GM19463 (cell line): ENCODE measurements at regions not wholly inside any gene's neighbourhood (a gene's known extent, or its start where the extent isn't known, plus 50 kb on each side); places are given as distances from the start of the nearest gene placed in this dataset.
"Not testable (repeated sequence)": the region's sequence is repeated elsewhere in the genome, so short reads cannot be mapped to it uniquely, and the experiment has no call there.

Experiments used
- ATAC-seq: cut with Tn5 transposase; IDR thresholded peaks from one replicate; pipeline ENCODE4 v1.9.1; 2021; ENCODE audit warnings: mild to moderate bottlenecking, moderate library complexity; ENCODE audit not compliant: unreplicated experiment

DNA sequence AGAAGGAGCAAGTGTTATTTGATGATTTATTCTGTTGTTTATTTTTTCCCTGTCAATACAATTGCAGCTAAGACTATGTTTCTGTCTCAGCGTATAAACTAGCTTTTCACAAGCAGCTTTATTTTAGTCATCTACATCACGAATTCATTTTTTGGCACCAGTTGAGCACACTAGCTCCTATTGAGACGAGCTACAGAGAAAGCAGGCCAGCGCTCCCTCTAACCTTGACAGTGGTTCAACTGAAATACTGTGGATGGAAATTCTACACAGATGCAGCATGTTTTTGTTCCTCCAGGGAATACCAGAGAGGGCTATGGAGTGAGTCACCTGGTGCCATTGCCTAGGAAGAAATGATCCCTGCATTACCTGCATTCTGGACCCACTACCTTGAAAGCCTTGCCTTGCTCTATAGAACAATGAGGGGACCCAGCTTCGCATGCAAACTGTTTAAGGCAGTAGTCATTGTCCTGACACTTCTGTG is 108.2 kb upstream of the ARHGAP42 start:
- ATAC-seq: no peak

GRCh38 chr11:100581318-100581717 is 105.8 kb upstream of the ARHGAP42 start:
- no peak for ATAC-seq

DNA sequence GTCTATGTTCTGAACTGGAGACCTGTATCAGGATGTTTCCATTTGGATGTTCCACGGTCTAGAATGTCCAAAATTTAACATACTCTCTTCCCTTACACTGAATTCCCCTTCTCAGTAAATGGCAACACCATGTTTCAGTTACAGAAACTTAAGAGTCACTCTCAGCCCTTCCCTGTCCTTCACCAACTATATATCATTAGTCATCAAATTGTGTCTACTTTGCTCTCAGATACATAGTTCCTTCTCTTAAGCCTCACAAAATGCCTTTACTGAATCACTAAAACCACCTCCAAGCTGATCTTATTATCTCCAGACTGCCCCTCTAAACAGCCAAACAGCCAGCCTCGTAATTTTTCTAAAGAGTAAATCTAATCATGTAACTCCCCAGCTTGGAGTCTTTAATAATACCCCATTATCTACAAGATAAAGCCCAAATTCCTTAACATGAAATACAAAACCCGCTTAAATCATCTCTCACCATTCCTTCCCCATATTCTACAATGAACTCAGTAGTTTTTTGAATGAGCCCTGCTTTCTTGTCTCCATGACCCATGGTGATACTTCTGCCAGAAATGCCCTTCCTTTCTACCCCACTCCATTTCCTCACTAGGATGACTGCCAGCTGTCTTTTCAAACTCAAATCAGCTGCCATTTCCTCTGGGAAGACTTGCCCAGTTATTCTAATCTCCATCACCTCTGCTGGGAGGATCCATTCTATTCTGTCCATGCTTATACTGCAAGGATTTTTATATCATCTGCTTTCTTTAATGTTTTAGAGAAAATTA is 102.7 kb upstream of the ARHGAP42 start:
- no peak for ATAC-seq

DNA sequence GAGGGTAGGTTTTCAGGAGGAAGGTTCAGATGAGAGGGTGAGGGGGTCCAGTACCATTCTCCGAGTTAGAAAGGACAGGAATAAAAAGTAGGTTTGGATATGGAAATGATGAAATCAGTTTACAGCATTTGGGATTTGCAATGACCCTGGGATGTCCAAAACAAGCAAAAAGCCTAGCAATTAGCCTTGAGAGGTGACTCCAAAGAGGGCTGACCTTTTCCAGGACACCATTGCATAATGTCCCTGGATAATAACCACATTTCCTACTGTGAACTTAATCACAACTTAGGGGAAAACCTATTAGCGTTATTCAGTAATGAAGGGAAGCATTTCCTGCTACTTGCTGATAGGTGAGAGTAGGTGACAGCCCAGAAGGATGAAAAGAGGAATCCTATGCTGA is 101.4 kb upstream of the ARHGAP42 start:
- ATAC-seq: no peak

DNA sequence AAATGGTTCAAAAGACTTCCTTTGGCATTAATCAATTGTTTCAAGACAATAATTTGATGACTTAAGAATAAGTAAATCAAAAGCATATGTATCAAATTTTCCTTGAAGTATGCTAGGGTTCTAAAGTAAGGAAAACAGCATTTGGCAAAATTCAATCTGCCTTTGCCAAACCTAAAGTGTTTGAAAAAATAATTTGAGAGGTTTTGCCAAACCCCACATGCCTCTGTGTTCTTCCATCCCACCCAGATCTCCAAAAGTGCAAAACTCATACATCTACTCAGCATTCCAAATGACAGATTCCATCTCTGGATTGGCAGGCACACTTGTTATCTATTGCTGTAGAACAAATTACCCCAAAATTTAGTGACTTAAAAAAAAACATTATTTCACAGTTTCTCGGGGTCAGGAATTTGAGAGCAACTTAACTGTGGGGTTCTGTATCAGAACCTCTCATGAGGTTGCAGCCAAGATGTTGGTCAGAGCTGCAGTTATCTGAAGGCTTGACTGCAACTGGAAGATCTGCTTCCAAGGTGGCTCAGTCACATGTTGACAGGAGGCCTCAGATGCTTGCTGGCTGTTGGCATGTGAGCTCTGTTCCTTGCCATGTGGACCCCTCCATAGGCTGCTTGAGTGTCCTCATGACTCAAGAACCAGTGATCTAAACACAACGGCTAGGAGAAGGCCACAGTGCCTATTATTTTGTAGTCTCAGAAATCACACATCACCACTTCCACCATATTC is 100.6 kb upstream of the ARHGAP42 start:
- no peak for ATAC-seq

GRCh38 chr11:100592619-100593260 is 94.3 kb upstream of the ARHGAP42 start:
- no peak for ATAC-seq

GRCh38 chr11:100593291-100593690 is 93.8 kb upstream of the ARHGAP42 start:
- no peak for ATAC-seq

GRCh38 chr11:100594320-100594719 is 92.8 kb upstream of the ARHGAP42 start:
- ATAC-seq: no peak

- ATAC-seq: no peak
Observed at GRCh38 chr11:100600941-100601340, 86.1 kb upstream of the ARHGAP42 start.

DNA sequence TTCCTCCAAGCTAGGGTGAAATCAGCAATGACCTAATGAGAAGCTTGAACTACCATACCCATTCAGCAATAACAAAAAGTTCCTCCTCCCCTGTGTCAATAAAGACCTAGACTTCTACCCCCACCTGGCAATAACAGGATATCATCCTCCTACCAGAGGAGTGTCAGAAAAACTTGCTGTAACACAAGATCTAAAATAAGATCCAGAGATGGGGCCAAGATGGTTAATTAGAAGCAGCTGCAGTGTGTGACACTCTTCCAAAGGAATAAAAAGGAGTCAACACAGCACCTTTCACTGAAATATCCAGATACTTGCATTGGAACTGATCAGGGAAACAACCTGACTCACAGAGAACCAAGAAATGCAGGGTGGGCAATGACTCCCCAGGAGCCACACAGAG is 84.4 kb upstream of the ARHGAP42 start:
- no peak for ATAC-seq

GRCh38 chr11:100607761-100608160 is 79.3 kb upstream of the ARHGAP42 start:
- not testable (repeated sequence) for ATAC-seq

- ATAC-seq: peak; percentile 85
Observed at GRCh38 chr11:100612766-100613165, 74.3 kb upstream of the ARHGAP42 start.

DNA sequence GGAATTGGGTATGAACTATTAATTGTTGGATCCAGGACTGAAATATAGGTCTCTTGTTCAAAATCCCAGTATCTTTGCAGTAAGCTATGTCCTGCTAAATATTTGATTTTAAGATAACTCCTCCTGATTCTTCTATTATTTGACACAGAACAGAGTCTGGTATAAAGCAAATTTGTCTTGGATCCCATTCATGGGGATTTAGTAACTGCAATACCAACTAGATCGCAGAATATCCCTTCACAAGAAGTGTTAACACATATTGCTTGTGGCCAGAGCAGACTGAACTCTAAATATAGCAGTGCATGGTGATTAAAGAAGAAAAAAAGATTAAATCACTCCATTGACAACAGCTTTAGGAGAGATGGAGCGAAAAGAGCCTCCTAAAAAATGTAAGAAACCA is 68.2 kb upstream of the ARHGAP42 start:
- ATAC-seq: no peak

GRCh38 chr11:100619484-100619883 is 67.6 kb upstream of the ARHGAP42 start:
- ATAC-seq: no peak

DNA sequence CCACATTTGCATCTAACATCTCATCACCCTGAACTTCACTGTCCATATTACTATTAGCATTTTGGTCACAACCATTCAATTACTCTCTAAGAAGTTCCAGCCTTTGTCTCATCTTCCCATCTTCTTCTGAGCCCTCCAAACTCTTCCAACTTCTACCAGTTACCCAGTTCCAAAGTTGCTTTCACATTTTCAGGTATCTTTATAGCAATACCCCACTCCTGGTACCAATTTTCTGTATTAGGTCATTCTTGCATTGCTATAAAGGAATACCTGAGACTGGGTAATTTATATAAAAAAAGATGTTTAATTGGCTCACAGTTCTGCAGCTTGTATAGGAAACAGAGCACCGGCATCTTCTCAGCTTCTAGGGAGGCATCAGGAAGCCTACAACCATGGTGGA is 64.7 kb upstream of the ARHGAP42 start:
- ATAC-seq: no peak

- no peak for ATAC-seq
Observed at GRCh38 chr11:100624346-100624745, 62.7 kb upstream of the ARHGAP42 start.

- no peak for ATAC-seq
Observed at GRCh38 chr11:100625041-100625440, 62.0 kb upstream of the ARHGAP42 start.

DNA sequence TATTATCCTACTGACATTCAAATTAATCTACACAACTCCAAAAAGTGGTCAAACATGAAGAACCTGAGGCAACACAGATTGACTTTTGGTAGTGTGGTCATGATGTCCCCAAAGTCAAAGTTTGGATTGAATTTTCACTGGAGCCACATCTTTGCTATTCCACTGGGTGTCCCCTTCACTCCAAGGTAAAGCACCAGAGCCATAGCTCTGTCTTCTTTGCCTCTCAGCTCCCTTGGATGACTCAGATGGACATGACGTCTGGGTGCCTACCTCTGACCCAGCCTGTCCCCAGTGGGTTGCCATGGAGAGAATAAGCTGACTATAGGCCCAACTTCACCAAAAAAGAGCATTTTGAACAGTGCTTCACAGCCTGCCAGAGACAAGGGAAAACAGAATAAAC is 57.4 kb upstream of the ARHGAP42 start:
- ATAC-seq: no peak

- ATAC-seq: no peak
Observed at GRCh38 chr11:100630898-100631297, 56.2 kb upstream of the ARHGAP42 start.

GRCh38 chr11:100631316-100631715 is 55.8 kb upstream of the ARHGAP42 start:
- no peak for ATAC-seq

DNA sequence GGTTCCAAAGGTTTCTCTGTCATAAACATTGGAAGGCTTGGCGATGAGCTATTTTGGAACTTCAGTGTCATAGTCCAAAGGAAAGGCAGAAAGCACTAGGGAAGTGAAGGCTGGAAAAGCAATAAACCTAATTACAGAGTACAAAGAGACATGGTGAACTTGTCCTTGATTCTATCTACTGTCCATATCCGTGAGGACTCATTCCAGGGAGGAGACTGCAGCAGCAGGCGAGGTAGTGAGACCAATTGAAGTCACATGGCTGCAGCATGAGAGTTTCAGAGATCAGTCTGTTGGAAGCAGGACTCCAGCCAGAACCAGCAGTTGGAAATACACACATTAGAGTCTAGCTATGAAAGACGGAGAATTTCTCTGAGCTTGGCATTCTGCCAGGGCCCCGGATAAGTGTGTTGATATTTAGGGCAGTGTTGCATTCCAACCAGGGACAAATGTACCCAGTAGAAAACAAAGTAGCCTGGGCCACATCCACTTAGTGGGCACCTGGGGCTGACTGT is 54.1 kb upstream of the ARHGAP42 start:
- no peak for ATAC-seq

DNA sequence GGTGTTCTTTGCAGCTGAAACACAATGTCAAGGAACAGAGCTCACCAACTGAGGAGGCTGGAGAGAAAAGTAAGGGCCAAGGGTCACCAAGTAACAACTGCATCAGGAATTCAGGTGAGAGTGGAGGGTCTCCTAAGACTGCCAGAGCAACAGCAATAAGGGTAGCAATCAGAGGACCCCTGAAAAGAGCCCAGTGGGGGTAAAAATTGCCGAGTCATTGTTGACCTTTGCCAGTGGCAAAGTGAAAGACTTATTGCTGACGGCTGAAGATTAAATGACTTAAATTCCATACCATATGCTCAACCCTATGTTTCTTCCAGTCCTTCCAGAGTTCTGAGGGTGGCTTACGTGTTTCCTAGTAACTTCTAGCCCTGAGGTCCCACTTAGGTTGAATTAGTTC is 51.9 kb upstream of the ARHGAP42 start:
- no peak for ATAC-seq
